PC-9 (cell line): ENCODE measurements at regions not wholly inside any gene's neighbourhood (a gene's known extent, or its start where the extent isn't known, plus 50 kb on each side); places are given as distances from the start of the nearest gene placed in this dataset.

Experiments used
- EZH2 ChIP-seq: fragments of 200-600 bp; sonication (generic); IDR thresholded peaks from 2 replicates; pipeline ENCODE4 v1.8.0; 2017; ENCODE audit warnings: antibody characterized with exemption, low read depth
- TF ChIP-seq, protein P1 (sequence below): fragments of 200-600 bp; sonication (generic); conservative IDR thresholded peaks from 2 replicates; pipeline ENCODE4 v1.6.1; 2017; ENCODE audit warnings: mixed run types, antibody characterized with exemption, mild to moderate bottlenecking, moderate library complexity

DNA sequence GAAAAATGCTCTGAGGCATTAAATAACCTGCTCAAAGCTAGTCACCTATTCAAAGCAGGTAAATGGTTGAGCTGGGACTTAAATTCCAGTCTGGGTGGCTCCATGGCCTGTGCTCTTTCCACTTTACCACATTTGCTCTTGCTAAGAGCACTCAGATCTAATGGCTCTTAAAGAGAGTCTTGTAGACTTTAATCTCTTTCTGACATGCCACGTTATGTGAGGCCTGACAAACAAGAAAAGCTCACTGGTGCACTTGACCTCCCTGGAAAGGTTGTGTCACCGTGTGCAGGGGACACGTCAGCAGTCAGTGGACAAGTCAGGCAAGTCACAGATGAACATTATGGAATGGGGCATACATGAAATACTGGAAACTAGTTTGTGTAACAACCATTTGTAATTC, 129.9 kb upstream of the RPS23 start:
- TF ChIP-seq, protein P1, sequence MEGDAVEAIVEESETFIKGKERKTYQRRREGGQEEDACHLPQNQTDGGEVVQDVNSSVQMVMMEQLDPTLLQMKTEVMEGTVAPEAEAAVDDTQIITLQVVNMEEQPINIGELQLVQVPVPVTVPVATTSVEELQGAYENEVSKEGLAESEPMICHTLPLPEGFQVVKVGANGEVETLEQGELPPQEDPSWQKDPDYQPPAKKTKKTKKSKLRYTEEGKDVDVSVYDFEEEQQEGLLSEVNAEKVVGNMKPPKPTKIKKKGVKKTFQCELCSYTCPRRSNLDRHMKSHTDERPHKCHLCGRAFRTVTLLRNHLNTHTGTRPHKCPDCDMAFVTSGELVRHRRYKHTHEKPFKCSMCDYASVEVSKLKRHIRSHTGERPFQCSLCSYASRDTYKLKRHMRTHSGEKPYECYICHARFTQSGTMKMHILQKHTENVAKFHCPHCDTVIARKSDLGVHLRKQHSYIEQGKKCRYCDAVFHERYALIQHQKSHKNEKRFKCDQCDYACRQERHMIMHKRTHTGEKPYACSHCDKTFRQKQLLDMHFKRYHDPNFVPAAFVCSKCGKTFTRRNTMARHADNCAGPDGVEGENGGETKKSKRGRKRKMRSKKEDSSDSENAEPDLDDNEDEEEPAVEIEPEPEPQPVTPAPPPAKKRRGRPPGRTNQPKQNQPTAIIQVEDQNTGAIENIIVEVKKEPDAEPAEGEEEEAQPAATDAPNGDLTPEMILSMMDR: no peak
- TF ChIP-seq EZH2: no peak
